Left ventricle myocardium inferior (tissue), 1 donor: ENCODE measurements at regions not wholly inside any gene's neighbourhood (a gene's known extent, or its start where the extent isn't known, plus 50 kb on each side); places are given as distances from the start of the nearest gene placed in this dataset.

ENCODE experiments used
- DNase-seq: peaks from one replicate; pipeline ENCODE4 v3.0.0-alpha.2; 2020
- H3K27ac ChIP-seq: fragments of 200-600 bp; replicated peaks from 2 replicates; pipeline ENCODE4 v1.8.0; 2021
- H3K27me3 ChIP-seq: fragments of 200-600 bp; 2 replicates; pipeline ENCODE4 v1.8.0; 2021; ENCODE audit warnings: low read depth
- H3K36me3 ChIP-seq: fragments of 200-600 bp; 2 replicates; pipeline ENCODE4 v1.8.0; 2021
- H3K4me1 ChIP-seq: fragments of 200-600 bp; 2 replicates; pipeline ENCODE4 v1.8.0; 2021
- H3K4me3 ChIP-seq: fragments of 200-600 bp; 2 replicates; pipeline ENCODE4 v1.8.0; 2021; ENCODE audit warnings: mild to moderate bottlenecking, moderate library complexity
- H3K9me3 ChIP-seq: fragments of 200-600 bp; replicated peaks from 2 replicates; pipeline ENCODE4 v1.8.0; 2021
- intact Hi-C: fragments of 100-400 bp; cut with micrococcal nuclease; formaldehyde crosslinking; loops from one replicate; pipeline ENCODE4 v1.11.0; 2022
- TF ChIP-seq, protein P1 (sequence below): fragments of 200-600 bp; IDR thresholded peaks from 2 replicates; pipeline ENCODE4 v1.8.0; 2021; ENCODE audit warnings: antibody characterized with exemption, mild to moderate bottlenecking, borderline replicate concordance
- donor health status: DM: no; HTN: yes; CAD: no; lungs with severe emphysema.

DNA sequence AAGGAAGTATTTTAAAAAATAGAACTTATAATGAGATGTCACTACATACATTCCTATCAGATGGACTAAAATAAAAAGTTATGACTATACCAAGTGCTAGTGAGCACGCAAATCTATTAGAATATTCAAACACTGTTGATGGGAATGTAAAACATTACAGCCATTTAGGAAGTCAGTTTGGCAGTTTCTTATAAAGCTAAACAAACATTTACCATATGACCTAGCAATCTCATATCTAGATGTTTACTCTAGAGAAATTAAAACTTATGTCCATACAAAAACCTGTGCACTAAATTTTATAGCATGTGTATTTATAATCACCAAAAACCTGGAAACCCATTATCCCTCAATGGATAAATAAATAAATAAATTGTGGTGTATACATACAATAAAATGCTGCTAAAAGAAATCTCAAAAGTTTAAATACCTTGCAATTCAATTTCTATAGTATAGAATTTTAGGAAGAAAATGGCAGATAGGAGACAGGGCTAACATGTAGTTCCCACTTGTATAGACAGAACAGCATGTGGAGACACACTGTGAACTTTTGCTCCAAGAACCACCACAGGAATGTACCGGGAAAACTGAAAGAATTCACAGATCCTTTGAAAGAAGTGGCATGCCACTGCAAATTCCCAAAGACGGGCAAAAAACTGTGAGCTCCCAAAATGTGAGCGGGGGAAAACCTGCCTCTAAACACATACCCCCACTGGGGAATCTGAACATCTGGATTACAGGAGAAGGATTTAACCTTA, 174.6 kb upstream of the SPEF2 start:
- Histone ChIP-seq H3K27me3 (peaks cover 5% of the 10 kb centered on the region), H3K9me3 (peaks cover 19% of the 10 kb centered on the region), H3K4me1 (no peaks in the 10 kb centered on the region), H3K36me3 (no peaks in the 10 kb centered on the region), H3K27ac (no peak overlapping the region), H3K4me3 (no peak overlapping the region)
- intact Hi-C loops = no loop called here
- DNase-seq = no peak
- TF ChIP-seq, protein P1, sequence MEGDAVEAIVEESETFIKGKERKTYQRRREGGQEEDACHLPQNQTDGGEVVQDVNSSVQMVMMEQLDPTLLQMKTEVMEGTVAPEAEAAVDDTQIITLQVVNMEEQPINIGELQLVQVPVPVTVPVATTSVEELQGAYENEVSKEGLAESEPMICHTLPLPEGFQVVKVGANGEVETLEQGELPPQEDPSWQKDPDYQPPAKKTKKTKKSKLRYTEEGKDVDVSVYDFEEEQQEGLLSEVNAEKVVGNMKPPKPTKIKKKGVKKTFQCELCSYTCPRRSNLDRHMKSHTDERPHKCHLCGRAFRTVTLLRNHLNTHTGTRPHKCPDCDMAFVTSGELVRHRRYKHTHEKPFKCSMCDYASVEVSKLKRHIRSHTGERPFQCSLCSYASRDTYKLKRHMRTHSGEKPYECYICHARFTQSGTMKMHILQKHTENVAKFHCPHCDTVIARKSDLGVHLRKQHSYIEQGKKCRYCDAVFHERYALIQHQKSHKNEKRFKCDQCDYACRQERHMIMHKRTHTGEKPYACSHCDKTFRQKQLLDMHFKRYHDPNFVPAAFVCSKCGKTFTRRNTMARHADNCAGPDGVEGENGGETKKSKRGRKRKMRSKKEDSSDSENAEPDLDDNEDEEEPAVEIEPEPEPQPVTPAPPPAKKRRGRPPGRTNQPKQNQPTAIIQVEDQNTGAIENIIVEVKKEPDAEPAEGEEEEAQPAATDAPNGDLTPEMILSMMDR = no peak

DNA sequence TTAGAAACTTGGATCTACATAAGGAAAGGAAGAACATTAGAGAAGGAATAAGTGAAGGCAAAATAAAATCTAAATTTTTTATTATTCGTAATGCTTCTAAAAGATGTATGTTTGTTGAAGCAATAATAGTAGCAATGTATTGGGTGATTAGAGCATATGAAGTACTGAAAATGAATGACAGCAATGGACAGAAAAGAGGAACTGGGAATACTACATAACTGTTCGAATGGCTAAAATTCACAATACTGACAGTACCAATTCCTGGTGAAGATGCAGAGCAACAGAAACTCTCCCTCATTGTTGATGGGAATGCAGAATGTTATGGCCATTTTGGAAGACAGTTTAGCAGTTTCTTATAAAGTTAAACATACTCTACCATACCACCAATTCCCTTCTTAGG, 177.3 kb upstream of the SPEF2 start:
- Histone ChIP-seq H3K9me3 (peaks cover 7% of the 10 kb centered on the region), H3K27me3 (peaks cover 15% of the 10 kb centered on the region)
- intact Hi-C loops = no loop called here

DNA sequence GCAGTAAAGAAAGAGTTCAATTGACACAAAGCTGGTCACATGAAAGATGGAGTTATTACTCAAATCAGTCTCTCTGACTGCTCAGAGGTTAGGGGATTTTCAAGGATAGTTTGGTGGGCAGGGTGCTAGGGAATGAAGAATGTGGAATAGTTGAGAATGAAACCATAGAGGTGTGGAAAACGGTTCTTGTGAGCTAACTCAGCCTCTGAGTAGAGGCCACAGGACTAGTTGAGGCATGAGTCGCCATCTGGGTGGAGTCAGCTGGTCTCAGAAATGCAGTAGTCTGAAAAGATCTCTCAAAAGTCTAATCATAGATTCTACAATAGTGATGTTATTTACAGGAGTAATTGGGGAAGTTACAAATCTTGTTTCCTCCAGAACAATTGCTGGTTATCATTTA, 178.9 kb upstream of the SPEF2 start:
- H3K4me1 ChIP-seq = no peaks in the 10 kb centered on the region
- peaks cover 21% of the 10 kb centered on the region for H3K27me3 ChIP-seq
- no peak for DNase-seq
- intact Hi-C loops = loop anchor here (5.0 kb wide), 1 partner anchor 351 kb away; no protein-coding TSS in a partner anchor
- no peak overlapping the region for H3K4me3 ChIP-seq
- H3K9me3 ChIP-seq = no peaks in the 10 kb centered on the region
- TF ChIP-seq, protein P1 = no peak
- no peaks in the 10 kb centered on the region for H3K36me3 ChIP-seq
- no peak overlapping the region for H3K27ac ChIP-seq

More for the DNA sequence above, 177.3 kb upstream of the SPEF2 start:
- no peak overlapping the region for H3K27ac ChIP-seq
- H3K4me1 ChIP-seq = no peaks in the 10 kb centered on the region
- no peak overlapping the region for H3K4me3 ChIP-seq
- H3K36me3 ChIP-seq = no peaks in the 10 kb centered on the region
- TF ChIP-seq, protein P1 = no peak
- no peak for DNase-seq

DNA sequence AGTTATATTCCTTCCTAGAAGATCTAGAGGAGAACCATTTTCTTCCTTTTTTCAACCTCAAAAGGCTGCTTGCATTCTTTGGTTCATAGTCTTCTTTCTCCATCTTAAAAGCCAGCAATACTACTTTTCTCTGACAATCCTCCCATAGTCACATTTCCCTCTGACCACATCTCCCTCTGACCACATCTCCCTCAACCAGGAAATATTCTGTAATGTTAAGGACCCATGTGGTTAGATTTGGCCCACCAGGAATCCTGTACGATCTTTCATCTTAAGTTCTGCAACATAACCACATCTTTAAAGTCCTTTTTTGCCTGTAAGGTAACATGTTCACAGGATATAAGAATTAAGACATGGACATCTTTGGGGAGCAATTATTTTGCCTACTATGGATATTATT, 179.4 kb upstream of the SPEF2 start:
- TF ChIP-seq, protein P1 = no peak
- peaks cover 21% of the 10 kb centered on the region for H3K27me3 ChIP-seq
- no peaks in the 10 kb centered on the region for H3K36me3 ChIP-seq
- H3K4me3 ChIP-seq = no peak overlapping the region
- no peaks in the 10 kb centered on the region for H3K4me1 ChIP-seq
- no peaks in the 10 kb centered on the region for H3K9me3 ChIP-seq
- no peak overlapping the region for H3K27ac ChIP-seq
- intact Hi-C loops = loop anchor here (5.0 kb wide), 1 partner anchor 351 kb away; no protein-coding TSS in a partner anchor
- DNase-seq = no peak

DNA sequence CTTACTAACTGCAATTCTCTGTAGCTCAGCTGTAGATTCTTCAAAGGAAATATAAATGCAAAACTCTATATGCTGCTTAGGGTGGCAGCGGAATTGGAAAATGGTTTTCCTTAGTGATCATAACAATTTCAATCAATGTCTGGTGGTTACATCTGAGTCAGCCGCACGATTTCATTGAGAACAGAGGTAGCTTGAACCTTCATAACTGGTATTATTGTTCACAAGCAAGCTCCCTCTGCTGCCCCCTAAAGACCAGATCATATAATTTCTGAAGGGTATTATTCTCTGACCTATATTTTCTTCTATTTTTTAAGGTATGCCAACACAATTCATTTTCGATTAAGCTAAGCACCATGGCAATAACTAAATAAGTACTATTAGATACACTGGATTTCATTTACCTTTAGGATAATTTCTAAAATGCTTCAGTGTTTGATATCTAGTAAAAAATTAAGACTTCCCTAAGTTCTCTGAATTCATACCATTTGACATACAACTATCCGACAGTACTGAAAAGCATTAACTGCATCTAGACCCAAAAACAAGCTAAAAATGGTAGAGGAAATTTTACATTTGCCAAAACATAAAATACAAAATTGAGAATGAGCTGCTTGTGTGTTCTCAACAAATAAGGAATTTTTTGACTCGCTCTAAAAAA, 181.1 kb upstream of the SPEF2 start:
- intact Hi-C loops = loop anchor here (5.0 kb wide), 1 partner anchor 349 kb away; no protein-coding TSS in a partner anchor
- peaks cover 24% of the 10 kb centered on the region for H3K27me3 ChIP-seq
- TF ChIP-seq, protein P1 = peak; percentile 53
- H3K9me3 ChIP-seq = no peaks in the 10 kb centered on the region
- no peak for DNase-seq
- H3K4me3 ChIP-seq = no peak overlapping the region
- no peak overlapping the region for H3K27ac ChIP-seq
- H3K4me1 ChIP-seq = no peaks in the 10 kb centered on the region
- H3K36me3 ChIP-seq = no peaks in the 10 kb centered on the region
